H1 (cell line): ENCODE measurements at regions not wholly inside any gene's neighbourhood (a gene's known extent, or its start where the extent isn't known, plus 50 kb on each side); places are given as distances from the start of the nearest gene placed in this dataset.

ENCODE experiments used
- BRCA1 ChIP-seq: IDR thresholded peaks from 2 replicates; pipeline ENCODE4 v1.6.1; 2012; ENCODE audit warnings: low read depth, low read length, improper control_type of control experiment
- TF ChIP-seq, protein P1 (sequence below), 3 experiments: IDR thresholded peaks; 1 replicate in 2 of 3; 2 replicates in 1 of 3; pipeline versions ENCODE4 v1.5.1 to v1.6.1; 2011; ENCODE audit warnings: low read length in 3 of 3, mild to moderate bottlenecking in 3 of 3, inconsistent platforms in 2 of 3, low read depth in 1 of 3, moderate library complexity in 1 of 3; ENCODE audit not compliant: insufficient read depth in 1 of 3; ENCODE audit errors: control extremely low read depth in 1 of 3

- TF ChIP-seq, protein P1, sequence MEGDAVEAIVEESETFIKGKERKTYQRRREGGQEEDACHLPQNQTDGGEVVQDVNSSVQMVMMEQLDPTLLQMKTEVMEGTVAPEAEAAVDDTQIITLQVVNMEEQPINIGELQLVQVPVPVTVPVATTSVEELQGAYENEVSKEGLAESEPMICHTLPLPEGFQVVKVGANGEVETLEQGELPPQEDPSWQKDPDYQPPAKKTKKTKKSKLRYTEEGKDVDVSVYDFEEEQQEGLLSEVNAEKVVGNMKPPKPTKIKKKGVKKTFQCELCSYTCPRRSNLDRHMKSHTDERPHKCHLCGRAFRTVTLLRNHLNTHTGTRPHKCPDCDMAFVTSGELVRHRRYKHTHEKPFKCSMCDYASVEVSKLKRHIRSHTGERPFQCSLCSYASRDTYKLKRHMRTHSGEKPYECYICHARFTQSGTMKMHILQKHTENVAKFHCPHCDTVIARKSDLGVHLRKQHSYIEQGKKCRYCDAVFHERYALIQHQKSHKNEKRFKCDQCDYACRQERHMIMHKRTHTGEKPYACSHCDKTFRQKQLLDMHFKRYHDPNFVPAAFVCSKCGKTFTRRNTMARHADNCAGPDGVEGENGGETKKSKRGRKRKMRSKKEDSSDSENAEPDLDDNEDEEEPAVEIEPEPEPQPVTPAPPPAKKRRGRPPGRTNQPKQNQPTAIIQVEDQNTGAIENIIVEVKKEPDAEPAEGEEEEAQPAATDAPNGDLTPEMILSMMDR (IDR thresholded peaks at IDR 0.05; ENCODE audit: control extremely low read depth in 1 of 3, insufficient read depth in 1 of 3, low read depth in 1 of 3, low read length in 3 of 3): no peak
- no peak for TF ChIP-seq BRCA1
Measured at GRCh38 chr2:201969938-201970785, 63.5 kb upstream of the FZD7 start (continued).
